SK-MEL-5 (cell line): ENCODE measurements at regions not wholly inside any gene's neighbourhood (a gene's known extent, or its start where the extent isn't known, plus 50 kb on each side); places are given as distances from the start of the nearest gene placed in this dataset.
A peak's percentile ranks its signal among the peaks of the same experiment; 100 is the strongest.

Experiments
- DNase-seq: peaks from one replicate; pipeline ENCODE4 v3.0.0-alpha.2; 2016; ENCODE audit warnings: low read depth, low spot score
- in situ Hi-C: cut with HindIII; loops from 2 replicates; pipeline ENCODE4 v1.10.0; 2016; ENCODE audit warnings: low sequenced_read_pairs, high pct_unique_total_duplicates, low pct_unique_long_range_greater_than_20kb

DNA sequence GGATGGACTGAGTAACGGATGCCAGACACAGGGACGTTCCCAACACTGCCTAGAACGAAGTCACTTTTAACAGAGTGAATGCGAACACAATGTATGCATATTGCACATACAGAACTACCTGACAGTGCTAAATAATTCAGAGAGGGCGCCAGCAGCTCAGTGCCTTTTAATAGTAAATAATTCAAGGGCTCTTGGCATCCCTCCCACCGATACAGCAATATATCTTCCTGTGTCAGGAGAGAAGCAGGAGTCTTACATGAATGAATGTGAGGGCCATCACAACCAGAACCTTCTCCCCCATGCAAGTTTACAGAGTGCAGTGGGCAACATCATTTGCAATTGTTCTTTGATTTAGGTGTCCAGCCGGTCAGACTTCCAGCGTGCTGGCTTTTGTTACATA is 88.4 kb upstream of the KCNG1 start:
- in situ Hi-C loops: no loop called here
- no peak for DNase-seq

DNA sequence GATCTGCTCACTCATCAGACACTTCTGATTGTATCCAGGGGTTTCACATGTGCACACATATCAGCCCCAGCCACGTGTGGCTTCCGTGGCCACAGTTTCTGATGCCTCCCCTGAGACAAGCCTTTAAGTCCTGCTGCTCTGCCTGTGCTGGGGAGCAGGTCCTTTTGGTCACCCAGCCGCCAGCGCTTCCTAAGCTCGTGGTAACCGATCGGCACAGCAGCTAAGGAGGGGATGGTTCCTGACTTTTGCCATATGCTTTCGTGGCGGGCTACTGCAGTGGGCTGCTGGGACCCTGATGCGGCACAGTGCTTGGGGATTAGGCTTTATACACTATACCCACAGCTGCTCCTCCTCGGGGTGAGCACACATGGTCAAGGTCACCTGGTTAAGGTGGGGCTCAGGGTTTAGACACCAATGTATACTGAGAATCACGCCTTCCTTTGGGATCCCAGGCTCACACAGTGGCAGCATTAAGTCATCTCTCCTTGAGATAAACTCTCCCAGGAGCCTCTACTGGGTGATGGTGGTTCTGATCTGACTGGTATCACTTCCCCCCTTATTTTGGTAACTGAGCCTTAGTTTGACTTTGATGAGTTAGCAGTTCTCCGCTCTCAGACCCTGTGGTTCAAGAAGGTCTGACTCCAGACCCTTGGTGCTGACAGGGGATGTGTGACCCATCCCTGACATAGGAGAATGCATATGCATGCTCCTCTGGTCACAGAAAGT is 85.9 kb upstream of the KCNG1 start:
- DNase-seq: no peak
- in situ Hi-C loops: no loop called here

DNA sequence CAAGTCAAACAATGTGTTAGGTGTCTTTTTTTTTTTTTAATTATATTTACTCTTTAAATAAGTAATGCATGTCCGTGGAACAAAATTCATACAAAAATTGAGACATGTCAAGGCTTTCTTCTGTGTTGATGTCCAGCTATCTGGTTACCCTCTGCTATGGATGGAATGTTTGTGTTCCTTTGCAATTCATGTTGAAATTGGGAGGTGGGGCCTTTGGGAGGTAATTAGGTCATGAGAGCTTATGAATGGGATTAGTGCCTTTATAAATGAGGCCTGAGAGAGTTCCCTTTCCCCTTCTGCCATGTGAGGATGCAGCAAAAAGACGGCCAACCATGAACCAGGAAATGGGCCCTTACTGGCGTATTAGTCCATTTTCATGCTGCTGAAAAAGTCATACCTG is 83.1 kb upstream of the KCNG1 start:
- in situ Hi-C loops: no loop called here

DNA sequence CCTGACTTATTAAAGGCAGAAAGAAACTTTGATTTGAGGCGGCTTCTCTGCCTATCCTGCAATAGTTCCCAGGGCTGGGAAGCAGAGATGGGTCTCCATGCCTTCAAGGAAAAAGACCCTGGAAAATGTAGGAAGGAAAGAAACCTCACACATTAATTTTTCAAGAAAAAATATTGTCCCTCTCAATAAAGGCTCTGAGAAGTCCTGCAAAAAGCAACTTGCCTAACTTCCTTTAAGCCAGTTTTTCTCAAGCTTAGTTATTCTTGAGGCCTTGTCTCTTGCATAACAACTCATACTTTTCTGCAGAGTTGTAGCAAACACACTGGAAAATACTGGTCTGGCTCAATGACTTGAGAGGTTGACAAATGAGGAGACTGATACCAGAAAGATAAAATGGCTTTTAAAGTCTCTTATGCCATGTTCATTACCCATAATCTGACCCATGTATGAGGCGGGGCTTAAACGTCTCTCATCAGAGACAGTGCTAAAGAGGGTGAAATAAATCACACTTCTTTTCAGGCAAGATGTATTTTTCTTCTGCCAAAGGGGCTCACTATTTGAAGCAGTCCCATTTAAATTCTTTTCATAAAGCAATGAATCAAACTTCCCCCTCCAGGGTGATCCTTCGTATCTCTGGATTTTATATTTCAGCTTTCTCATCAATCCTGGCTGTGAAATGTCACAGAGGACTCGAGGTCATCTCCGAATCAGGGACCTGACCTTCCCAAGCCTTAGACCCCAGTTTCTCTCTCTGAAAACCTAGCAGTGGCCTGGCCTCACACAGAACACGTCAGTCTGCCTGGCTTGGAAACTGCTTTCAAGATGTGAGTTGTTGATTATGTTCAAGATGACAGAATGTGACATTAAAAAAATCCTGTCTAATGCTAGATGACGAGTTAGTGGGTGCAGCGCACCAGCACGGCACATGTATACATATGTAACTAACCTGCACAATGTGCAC is 82.3 kb upstream of the KCNG1 start:
- in situ Hi-C loops: no loop called here

More for the DNA sequence above, 83.1 kb upstream of the KCNG1 start:
- DNase-seq: no peak

DNA sequence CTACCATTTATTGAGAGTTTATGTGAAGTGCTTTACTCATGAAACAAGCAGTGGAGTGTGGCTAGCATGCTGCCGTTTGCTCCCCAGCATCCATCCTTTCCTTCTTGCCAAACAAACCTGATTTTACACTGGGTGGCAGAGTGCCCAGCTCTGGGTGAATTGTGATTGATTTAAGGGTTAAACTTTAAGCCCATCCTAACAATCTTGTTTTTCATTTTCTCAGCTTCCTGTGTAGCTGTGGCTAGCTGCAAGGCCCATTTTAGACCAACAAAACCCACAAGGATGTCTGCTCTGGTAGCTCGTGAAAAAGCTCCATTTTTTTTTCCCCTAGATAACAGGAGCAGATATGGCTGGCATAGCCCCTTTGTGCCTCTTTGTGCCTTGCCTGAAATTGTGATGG is 77.7 kb upstream of the KCNG1 start:
- no peak for DNase-seq
- in situ Hi-C loops: no loop called here

More for the DNA sequence above, 82.3 kb upstream of the KCNG1 start:
- no peak for DNase-seq

DNA sequence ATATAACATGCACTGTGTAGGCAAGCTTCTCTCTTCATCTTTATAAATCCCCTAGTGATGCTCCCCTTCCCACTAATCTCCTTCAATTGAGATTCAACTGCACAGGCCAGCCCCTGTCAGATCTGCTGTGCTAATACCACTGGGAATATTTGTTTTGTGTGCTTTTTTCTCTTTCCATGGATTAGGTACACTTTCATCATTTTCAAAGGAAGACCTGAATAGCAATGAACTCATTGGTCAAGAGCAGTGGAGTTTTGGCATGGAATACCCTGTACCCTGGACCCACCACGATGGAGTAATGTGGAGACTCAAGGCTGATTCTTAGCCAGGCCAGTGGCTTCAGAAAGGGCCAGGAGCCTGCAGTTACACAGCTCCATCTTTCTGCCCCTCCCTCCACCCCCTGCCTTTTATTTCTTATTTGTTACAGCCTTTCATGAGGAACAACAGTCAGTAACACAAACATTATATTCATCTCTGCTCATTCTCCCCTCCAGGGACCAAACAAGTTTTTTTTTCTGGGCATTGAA is 75.4 kb upstream of the KCNG1 start:
- in situ Hi-C loops: no loop called here
- no peak for DNase-seq

DNA sequence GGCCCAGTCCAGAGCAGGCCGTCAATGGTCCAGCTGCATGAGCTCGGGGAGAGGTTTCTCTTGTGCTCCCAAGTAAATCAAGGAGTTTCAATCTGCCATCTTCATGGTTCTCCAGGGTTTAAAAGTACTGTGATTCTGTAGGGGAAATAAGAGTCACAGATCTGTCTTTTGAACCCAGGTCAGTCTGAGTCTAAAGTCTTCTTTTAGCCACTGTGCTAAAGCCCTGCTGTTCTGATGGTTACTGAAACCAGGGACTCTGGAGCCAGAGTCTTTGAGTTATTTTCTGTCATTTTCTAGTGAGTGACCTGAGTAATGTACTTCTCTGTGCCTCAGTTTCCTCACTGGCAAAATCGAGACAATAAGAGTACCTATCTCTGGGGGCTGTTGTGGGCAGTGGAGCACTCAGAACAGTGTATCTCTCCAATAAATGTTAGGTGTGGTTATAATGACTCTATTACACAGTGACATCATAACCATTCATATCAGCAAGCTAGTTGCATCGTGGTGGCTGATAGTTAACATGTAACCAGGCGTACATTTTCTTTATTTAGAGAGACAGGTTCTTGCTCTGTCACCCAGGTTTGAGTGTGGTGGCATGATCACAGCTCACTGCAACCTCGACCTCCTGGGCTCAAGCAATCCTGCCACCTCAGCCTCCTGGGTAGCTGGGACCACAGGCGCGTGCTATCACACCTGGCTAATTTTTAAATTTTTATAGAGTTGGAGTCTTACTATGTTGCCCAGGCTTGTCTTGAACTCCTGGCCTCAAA is 74.6 kb upstream of the KCNG1 start:
- in situ Hi-C loops: no loop called here
- DNase-seq: no peak

DNA sequence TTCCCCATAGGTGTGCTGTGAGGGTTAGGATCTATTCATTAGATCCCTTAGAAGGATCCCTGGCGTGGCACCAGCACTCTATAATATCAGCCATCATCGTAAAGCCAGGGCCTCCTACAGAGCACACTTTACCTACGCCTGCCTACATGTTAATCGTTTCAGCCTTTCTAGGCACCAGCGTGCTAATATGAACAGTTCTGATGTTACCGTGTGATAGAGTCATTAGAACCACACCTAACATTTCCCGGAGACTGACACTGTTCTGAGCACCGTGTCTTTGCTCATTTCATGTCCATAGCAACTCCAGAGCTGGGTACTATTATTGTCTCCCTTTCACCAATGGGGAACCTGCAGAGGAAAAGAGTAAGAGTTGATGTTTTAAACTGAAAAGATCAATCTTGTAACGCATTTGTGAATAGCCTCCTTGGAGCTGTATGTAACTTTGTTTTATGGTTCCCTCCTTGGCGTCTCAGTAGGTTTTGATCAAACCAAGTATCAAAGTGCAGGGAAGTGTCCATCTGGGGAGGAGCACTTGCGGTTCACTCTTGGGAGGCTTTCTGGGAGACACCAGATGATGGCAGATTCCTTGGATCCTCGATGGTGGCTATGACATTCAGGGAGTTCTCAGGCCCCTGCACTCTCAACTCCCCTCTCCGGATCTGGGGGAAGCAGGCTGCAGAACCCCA is 73.8 kb upstream of the KCNG1 start:
- in situ Hi-C loops: no loop called here
- no peak for DNase-seq

DNA sequence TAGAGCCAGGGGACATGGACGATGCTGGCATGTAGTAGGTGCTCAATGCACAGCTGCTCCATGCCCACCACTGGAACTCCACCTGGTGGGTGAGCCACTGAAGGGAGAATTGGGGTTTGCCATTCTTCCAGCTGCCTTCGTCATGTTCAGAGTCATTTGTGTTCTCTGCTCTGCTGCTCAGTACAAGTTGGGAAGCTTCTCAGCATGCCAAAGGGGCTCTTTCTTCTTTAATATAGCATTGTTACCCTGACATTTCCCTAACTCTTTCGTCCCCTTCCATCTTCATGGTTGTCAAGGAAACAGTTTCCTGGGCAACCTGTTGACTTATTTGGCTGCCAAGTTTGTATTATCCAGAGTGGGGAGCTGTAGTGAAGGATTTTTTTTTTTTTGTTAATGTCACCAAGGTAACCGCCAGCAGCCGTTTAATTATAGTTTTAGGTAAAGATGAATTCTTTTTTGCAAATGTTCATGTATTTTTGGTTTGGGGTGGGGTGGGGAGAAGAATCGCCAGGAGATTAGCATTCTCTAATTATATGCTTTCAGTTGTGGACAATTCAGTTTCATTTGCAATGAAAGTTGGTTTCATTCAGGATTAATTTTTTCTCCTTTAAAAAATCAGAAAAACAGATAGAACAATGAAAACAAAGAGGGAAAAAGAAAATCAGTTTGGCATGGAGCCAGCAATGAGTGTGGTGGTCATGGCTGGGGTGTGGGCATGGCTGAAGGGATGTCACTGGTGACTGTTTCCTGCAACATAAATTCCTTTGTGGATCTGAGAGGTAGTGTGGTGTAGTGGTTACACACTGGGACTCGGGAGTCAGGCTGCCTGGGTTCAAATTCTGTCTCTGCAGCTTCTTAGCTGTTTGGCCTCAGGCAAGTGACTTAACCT is 73.0 kb upstream of the KCNG1 start:
- in situ Hi-C loops: no loop called here
- DNase-seq: peak; percentile 41

DNA sequence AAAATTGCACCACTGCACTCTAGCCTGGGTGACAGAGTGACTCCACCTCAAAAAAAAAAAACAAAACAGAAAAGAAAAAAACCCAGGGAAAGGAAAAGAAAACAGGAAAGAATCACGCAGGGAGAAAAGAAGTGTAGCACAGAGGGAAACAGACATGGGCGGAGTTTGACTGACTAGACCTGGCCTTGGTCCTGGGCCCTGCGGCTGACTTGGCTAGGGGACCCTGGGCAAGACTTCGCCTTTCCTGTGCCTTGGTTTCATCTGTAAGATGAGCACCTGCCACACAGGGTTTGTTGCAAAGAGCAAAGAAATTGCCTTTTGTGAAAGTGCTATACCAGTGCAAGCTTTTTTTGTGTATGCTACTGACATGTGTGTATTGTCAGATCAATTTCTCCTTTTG is 71.3 kb upstream of the KCNG1 start:
- DNase-seq: no peak
- in situ Hi-C loops: no loop called here

DNA sequence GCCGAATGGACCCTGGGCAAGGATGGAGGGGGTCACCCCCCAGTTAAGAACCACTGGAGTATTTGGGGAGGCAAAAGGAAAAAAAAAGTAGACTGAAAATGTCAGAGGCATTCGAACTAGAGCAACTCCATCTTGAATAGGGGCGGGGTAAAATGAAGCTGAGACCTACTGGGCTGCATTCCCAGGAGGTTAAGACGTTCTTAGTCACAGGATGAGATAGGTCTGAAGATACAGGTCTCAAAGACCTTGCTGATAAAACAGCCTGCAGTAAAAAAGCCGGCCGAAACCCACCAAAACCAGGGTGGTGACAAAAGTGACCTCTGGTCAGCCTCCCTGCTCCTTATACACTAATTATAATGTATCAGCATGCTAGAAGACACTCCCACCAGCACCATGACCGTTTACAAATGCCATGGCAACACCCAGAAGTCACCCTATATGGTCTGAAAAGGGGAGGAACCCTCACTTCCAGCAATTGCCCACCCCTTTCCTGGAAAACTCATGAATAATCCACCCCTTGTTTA is 70.4 kb upstream of the KCNG1 start:
- in situ Hi-C loops: no loop called here
- no peak for DNase-seq

DNA sequence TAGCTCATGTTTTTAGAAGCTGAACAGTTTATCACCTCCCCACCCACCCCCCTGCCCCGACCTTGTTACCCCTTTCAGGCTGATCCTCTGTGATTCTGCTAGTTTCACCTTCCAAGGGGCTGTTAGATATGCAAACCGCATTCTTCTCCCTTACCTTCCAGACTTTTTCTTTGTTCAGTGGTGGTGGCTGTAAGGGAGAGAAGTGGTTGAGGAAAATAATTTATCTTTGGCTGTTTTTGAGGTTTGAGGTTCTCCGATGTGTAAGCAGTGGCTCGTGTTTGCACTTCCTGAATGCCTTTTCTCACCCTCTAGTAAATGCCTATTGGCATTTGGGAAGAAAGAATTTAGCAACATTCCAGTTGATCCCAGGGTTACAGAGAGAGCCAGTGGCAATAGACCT is 69.4 kb upstream of the KCNG1 start:
- DNase-seq: no peak

DNA sequence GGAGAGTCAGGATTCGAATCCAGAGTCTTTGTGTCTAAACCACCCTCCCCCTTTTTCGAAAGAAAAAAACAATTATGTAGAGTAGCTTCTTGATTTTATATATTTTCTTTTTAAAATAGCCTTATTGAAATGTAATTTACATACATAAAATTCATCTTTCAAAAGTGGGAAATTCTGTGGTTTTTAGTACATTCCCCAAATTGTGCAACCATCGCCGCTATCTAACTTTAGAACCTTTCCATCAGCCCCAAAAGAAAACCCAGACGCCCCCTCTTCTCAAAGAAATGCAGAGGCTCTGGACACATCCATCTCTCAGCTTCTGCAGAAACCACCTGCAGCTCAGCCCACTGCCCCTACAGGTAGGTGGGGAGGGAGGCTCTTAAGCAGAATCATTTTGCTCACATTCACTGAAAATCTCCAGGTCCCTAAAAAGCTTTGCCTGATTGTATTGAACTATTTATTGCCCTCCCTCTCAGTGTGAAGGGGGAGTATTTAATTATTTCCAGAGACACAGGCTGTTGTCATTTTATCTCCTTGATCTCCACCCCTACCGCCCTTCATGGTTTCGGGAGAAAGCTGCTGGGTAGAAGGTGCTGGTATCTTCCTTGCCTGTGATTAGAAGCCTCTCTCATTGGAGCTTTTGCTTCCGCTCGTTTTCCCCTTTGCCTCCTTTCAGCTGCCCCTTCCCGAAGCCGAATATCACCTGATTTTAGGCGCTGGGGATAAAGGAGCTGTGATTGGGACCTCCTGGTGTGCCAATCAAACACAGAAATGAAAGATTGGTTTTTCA is 68.7 kb upstream of the KCNG1 start:
- no peak for DNase-seq
- in situ Hi-C loops: no loop called here

More for the DNA sequence above, 69.4 kb upstream of the KCNG1 start:
- in situ Hi-C loops: no loop called here

DNA sequence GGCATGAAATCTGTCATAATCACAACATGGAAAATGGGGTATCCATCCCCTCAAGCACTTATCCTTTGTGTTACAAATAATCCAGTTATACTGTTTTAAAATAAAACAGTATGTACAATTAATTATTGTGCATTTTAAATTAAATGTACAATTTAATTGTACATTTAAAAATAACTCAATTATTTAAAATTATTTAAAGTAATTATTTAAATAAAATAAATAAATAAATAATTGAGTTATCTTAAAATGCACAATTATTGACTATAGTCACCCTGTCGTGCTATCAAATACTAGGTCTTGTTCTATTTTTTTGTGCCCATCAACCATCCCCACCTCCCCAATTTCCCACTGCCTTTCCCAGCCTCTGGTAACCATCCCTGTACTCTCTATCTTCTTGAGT is 66.9 kb upstream of the KCNG1 start:
- in situ Hi-C loops: no loop called here
- DNase-seq: no peak

DNA sequence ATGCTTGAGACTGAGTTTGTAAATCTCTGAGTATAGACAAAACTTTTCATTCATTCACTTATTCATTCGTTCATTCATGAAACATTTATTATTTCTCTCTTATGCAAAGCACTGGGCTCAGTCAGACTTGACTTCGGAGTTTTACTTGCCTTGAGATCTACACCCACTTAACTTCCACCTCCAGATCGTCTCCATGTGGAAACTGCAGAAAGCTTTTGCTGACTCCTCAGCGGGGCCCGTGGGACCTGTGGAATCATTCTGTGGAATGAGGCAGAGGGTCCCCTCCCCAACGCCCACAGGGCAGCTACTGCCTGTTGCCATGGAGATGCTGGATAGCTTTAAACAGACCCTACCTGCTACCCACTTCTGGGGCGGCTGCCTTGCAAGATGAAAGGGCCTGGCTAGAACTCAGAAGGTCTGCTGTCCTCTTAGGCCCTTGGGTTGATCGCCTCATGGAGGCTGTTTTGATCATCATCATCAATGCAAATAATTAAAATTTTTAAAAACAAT is 66.4 kb upstream of the KCNG1 start:
- in situ Hi-C loops: no loop called here
- DNase-seq: no peak
